Prostate gland (tissue), 2 donors: ENCODE measurements at regions not wholly inside any gene's neighbourhood (a gene's known extent, or its start where the extent isn't known, plus 50 kb on each side); places are given as distances from the start of the nearest gene placed in this dataset.

ENCODE experiments used
- DNase-seq: peaks from one replicate; pipeline ENCODE4 v3.0.0-alpha.2; 2019; ENCODE audit warnings: low spot score
- H3K27ac ChIP-seq, 2 donors: fragments of 200-600 bp; sonication (generic); 2 replicates each; pipeline ENCODE4 v1.5.1; 2017 to 2019
- H3K27me3 ChIP-seq: fragments of 200-600 bp; sonication (generic); replicated peaks from 2 replicates; pipeline ENCODE4 v1.5.1; 2019; ENCODE audit not compliant: insufficient read depth
- H3K36me3 ChIP-seq, 2 donors: fragments of 200-600 bp; sonication (generic); 1 replicate in 1 of 2; 2 replicates in 1 of 2; pipeline versions ENCODE4 v1.5.1 to v1.8.1; 2017 to 2019
- H3K4me1 ChIP-seq: fragments of 200-600 bp; sonication (generic); replicated peaks from 2 replicates; pipeline ENCODE4 v1.5.1; 2019
- H3K4me3 ChIP-seq, 2 donors: fragments of 200-600 bp; sonication (generic); 2 replicates each; pipeline ENCODE4 v1.5.1; 2017 to 2019
- H3K9me3 ChIP-seq: fragments of 200-600 bp; sonication (generic); 2 replicates; pipeline ENCODE4 v1.5.1; 2017
- POLR2A ChIP-seq: fragments of 450-650 bp; IDR thresholded peaks from one replicate; pipeline ENCODE4 v1.6.1; 2016; ENCODE audit warnings: antibody characterized with exemption, mild to moderate bottlenecking
- POLR2AphosphoS5 ChIP-seq: sonication (generic); formaldehyde crosslinking; IDR thresholded peaks from one replicate; pipeline ENCODE4 v1.6.1; 2017; ENCODE audit warnings: antibody characterized with exemption
- WGBS: methylation state at CpG from one replicate; pipeline ENCODE4 v1.1.5; 2018; 5-methylcytosine and 5-hydroxymethylcytosine counted together
- intact Hi-C: fragments of 100-400 bp; cut with DNase I; formaldehyde crosslinking; loops from one replicate; pipeline ENCODE4 v1.14.2; 2022
- TF ChIP-seq, protein P1 (sequence below), 4 experiments: fragments of 200-600 bp in 2 of 4; fragments of 450-650 bp in 2 of 4; sonication (generic) in 2 of 4; IDR thresholded peaks; 1 replicate in 3 of 4; 2 replicates in 1 of 4; pipeline ENCODE4 v1.5.1; 2016 to 2019; ENCODE audit warnings: antibody characterized with exemption in 4 of 4, mild to moderate bottlenecking in 2 of 4, moderate library complexity in 2 of 4

- Histone ChIP-seq H3K27ac (no peak overlapping the region), H3K27me3 (no peaks in the 10 kb centered on the region), H3K4me1 (no peaks in the 10 kb centered on the region), H3K36me3 (no peaks in the 10 kb centered on the region), H3K9me3 (no peaks in the 10 kb centered on the region), H3K4me3 (no peak overlapping the region)
- TF ChIP-seq, protein P1, sequence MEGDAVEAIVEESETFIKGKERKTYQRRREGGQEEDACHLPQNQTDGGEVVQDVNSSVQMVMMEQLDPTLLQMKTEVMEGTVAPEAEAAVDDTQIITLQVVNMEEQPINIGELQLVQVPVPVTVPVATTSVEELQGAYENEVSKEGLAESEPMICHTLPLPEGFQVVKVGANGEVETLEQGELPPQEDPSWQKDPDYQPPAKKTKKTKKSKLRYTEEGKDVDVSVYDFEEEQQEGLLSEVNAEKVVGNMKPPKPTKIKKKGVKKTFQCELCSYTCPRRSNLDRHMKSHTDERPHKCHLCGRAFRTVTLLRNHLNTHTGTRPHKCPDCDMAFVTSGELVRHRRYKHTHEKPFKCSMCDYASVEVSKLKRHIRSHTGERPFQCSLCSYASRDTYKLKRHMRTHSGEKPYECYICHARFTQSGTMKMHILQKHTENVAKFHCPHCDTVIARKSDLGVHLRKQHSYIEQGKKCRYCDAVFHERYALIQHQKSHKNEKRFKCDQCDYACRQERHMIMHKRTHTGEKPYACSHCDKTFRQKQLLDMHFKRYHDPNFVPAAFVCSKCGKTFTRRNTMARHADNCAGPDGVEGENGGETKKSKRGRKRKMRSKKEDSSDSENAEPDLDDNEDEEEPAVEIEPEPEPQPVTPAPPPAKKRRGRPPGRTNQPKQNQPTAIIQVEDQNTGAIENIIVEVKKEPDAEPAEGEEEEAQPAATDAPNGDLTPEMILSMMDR (IDR thresholded peaks at IDR 0.05), result no peak
- TF ChIP-seq POLR2A, result no peak
- no peak for TF ChIP-seq POLR2AphosphoS5
- 88% methylated on average over 1 of the region's 1 CpG for WGBS
- no peak for DNase-seq
- intact Hi-C loops, result no loop called here
These were observed 251.8 kb downstream of the ADGRL2 start for GRCh38 chr1:82052563-82052962.

DNA sequence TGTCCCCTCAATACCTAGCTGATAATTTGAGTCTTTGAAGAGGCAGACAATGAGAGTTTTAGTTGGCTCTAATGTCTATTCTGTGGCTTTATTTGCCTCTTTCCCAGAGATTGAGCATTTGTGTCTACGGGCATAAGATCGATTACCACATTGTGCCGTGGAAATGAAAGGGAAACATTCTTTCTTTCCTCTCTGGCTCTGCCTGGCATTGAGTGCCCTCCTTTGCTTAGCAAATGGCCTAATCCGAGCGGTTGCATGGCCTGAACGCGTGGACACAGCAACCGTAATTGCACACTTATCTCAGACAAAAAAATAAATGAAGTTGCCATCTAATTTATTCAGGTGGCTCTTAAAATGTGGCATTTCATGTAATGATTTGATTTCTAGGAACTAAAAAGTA lies 247.9 kb downstream of the ADGRL2 start:
- Histone ChIP-seq H3K4me3 (no peak overlapping the region), H3K27me3 (no peaks in the 10 kb centered on the region), H3K9me3 (no peaks in the 10 kb centered on the region), H3K27ac (no peak overlapping the region), H3K36me3 (no peaks in the 10 kb centered on the region), H3K4me1 (no peaks in the 10 kb centered on the region)
- DNase-seq, result no peak
- TF ChIP-seq POLR2AphosphoS5, result no peak
- TF ChIP-seq POLR2A, result no peak
- TF ChIP-seq, protein P1 (IDR thresholded peaks at IDR 0.05), result no peak
- WGBS, result 95% methylated on average over 8 of the region's 8 CpGs
- intact Hi-C loops, result no loop called here

DNA sequence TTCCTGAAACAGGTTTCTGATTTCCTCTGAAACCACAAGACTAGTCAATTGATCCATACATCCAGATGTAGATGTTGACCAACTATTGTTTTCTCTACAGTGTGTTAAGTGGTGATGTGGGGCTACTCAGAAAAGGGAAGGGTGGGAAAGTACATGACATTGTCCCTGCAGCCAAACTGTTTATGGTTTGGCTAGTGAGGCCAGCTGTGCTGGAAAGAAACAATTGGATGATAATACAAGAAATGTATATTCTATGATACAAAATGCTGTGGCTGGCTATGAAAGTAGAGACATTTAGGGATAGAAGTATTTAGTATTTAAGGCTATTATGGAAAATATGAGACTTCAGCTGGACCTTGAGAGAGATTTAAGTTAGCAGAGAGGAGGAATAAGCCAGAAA lies 244.5 kb downstream of the ADGRL2 start:
- H3K27ac ChIP-seq, result no peak overlapping the region
- H3K4me3 ChIP-seq, result no peak overlapping the region
- H3K9me3 ChIP-seq, result no peaks in the 10 kb centered on the region
- no peaks in the 10 kb centered on the region for H3K4me1 ChIP-seq
- no peaks in the 10 kb centered on the region for H3K36me3 ChIP-seq
- DNase-seq, result no peak
- no peaks in the 10 kb centered on the region for H3K27me3 ChIP-seq
- intact Hi-C loops, result no loop called here
- TF ChIP-seq, protein P1 (IDR thresholded peaks at IDR 0.05), result no peak
- TF ChIP-seq POLR2AphosphoS5, result no peak
- no peak for TF ChIP-seq POLR2A

DNA sequence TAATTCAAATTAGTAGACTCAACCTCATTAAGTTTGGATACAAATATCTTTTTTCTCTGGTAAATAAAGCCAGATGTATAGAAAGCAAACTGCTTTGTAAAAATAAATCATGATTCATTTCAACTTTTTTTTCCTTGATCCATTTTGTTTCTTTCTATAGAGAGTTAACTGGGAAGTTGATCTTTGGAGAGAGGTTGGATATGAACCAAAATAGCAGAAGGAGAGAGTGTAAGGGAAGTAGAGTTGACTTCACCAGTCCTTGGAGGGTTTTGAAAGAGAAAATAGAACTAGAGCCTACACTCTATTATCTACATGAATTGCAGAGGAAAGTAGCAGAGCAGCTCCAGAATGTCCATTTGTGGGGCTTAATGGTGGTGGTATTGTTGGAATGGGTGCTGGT lies 243.8 kb downstream of the ADGRL2 start:
- TF ChIP-seq POLR2A (no peak), POLR2AphosphoS5 (no peak)
- TF ChIP-seq, protein P1 (IDR thresholded peaks at IDR 0.05), result no peak
- no peaks in the 10 kb centered on the region for H3K9me3 ChIP-seq
- intact Hi-C loops, result no loop called here
- no peaks in the 10 kb centered on the region for H3K27me3 ChIP-seq
- no peaks in the 10 kb centered on the region for H3K4me1 ChIP-seq
- no peak for DNase-seq
- no peak overlapping the region for H3K4me3 ChIP-seq
- H3K36me3 ChIP-seq, result no peaks in the 10 kb centered on the region
- no peak overlapping the region for H3K27ac ChIP-seq

GRCh38 chr1:82044111-82044510 lies 243.4 kb downstream of the ADGRL2 start:
- Histone ChIP-seq H3K4me1 (no peaks in the 10 kb centered on the region), H3K9me3 (no peaks in the 10 kb centered on the region), H3K36me3 (no peaks in the 10 kb centered on the region), H3K27me3 (no peaks in the 10 kb centered on the region), H3K4me3 (no peak overlapping the region), H3K27ac (no peak overlapping the region)
- intact Hi-C loops, result no loop called here
- 82% methylated on average over 3 of the region's 3 CpGs for WGBS
- no peak for DNase-seq
- TF ChIP-seq POLR2AphosphoS5 (no peak), POLR2A (no peak)
- TF ChIP-seq, protein P1 (IDR thresholded peaks at IDR 0.05), result no peak
